Suprapubic skin (tissue), 4 donors: ENCODE measurements at regions not wholly inside any gene's neighbourhood (a gene's known extent, or its start where the extent isn't known, plus 50 kb on each side); places are given as distances from the start of the nearest gene placed in this dataset.

Experiments used
- DNase-seq, 2 donors: peaks; one replicate each; pipeline ENCODE4 v3.0.0-alpha.2; 2019; ENCODE audit warnings: low spot score in 2 of 2
- H3K27ac ChIP-seq: fragments of 200-600 bp; sonication (generic); one replicate; pipeline ENCODE4 v1.5.1; 2019
- H3K27me3 ChIP-seq: fragments of 200-600 bp; sonication (generic); one replicate; pipeline ENCODE4 v1.5.1; 2019
- H3K36me3 ChIP-seq: fragments of 200-600 bp; sonication (generic); one replicate; pipeline ENCODE4 v1.5.1; 2019
- H3K4me1 ChIP-seq: fragments of 200-600 bp; sonication (generic); one replicate; pipeline ENCODE4 v1.5.1; 2019
- H3K4me3 ChIP-seq: fragments of 200-600 bp; sonication (generic); one replicate; pipeline ENCODE4 v1.5.1; 2019; ENCODE audit warnings: mild to moderate bottlenecking
- H3K9me3 ChIP-seq: fragments of 200-600 bp; sonication (generic); one replicate; pipeline ENCODE4 v1.5.1; 2019
- CTCF ChIP-seq, 2 donors: fragments of 200-600 bp in 1 of 2; fragments of 450-650 bp in 1 of 2; sonication (generic) in 1 of 2; IDR thresholded peaks; one replicate each; pipeline ENCODE4 v1.5.1; 2016 to 2019; ENCODE audit warnings: antibody characterized with exemption in 2 of 2, mild to moderate bottlenecking in 1 of 2, moderate library complexity in 1 of 2
- EP300 ChIP-seq: sonication (generic); formaldehyde crosslinking; IDR thresholded peaks from one replicate; pipeline ENCODE4 v1.6.1; 2017; ENCODE audit warnings: antibody characterized with exemption
- POLR2A ChIP-seq, 2 donors: fragments of 450-650 bp; IDR thresholded peaks; one replicate each; pipeline ENCODE4 v1.6.1; 2017; ENCODE audit warnings: antibody characterized with exemption in 2 of 2, mild to moderate bottlenecking in 2 of 2, moderate library complexity in 2 of 2
- POLR2AphosphoS5 ChIP-seq, 3 donors: sonication (generic); formaldehyde crosslinking; IDR thresholded peaks; one replicate each; pipeline ENCODE4 v1.6.1; 2017; ENCODE audit warnings: antibody characterized with exemption in 3 of 3
- WGBS: methylation state at CpG from one replicate; pipeline ENCODE4 v1.1.5; 2018; 5-methylcytosine and 5-hydroxymethylcytosine counted together

- no peaks in the 10 kb centered on the region for H3K27me3 ChIP-seq
- 83% methylated on average over 3 of the region's 3 CpGs for WGBS
- peaks cover 7% of the 10 kb centered on the region for H3K4me1 ChIP-seq
- H3K27ac ChIP-seq: no peak overlapping the region
- no peaks in the 10 kb centered on the region for H3K9me3 ChIP-seq
- no peak overlapping the region for H3K4me3 ChIP-seq
- TF ChIP-seq CTCF (IDR thresholded peaks at IDR 0.05): no peak
- no peak for TF ChIP-seq POLR2AphosphoS5 (IDR thresholded peaks at IDR 0.05)
- no peak for TF ChIP-seq POLR2A (IDR thresholded peaks at IDR 0.05)
- TF ChIP-seq EP300: no peak
- DNase-seq: no peak
- H3K36me3 ChIP-seq: no peaks in the 10 kb centered on the region
Measured at GRCh38 chr5:14945450-14945849, 73.9 kb upstream of the ANKH start.

DNA sequence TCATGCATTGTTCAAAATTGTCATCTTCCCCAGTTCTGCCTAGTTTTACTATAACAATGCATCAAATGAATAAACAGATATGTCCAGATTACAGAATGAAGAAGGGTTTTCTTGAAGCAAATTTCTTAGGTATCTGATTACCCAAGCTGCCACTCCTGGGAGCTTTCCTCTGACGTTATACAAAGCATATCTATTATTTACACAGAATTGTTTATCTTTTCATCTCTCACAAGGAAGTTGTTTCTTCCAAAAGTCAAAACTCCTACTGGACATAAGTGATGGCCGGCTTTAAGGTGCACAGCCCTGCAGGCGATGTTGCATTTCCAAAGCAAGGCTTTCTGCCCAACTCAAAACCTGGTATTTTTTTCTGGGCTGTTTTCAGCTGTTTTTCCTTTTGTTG is 73.4 kb upstream of the ANKH start:
- H3K9me3 ChIP-seq: no peaks in the 10 kb centered on the region
- WGBS: 74% methylated on average over 3 of the region's 3 CpGs
- no peaks in the 10 kb centered on the region for H3K36me3 ChIP-seq
- no peak overlapping the region for H3K4me3 ChIP-seq
- H3K27ac ChIP-seq: no peak overlapping the region
- H3K4me1 ChIP-seq: peaks cover 7% of the 10 kb centered on the region
- DNase-seq: no peak
- no peaks in the 10 kb centered on the region for H3K27me3 ChIP-seq
- TF ChIP-seq POLR2A (IDR thresholded peaks at IDR 0.05): no peak
- TF ChIP-seq CTCF (IDR thresholded peaks at IDR 0.05): no peak
- no peak for TF ChIP-seq POLR2AphosphoS5 (IDR thresholded peaks at IDR 0.05)
- no peak for TF ChIP-seq EP300

- WGBS: 94% methylated on average over 4 of the region's 4 CpGs
- Histone ChIP-seq H3K36me3 (no peaks in the 10 kb centered on the region), H3K27me3 (no peaks in the 10 kb centered on the region), H3K9me3 (no peaks in the 10 kb centered on the region), H3K4me3 (no peak overlapping the region), H3K27ac (no peak overlapping the region), H3K4me1 (peaks cover 7% of the 10 kb centered on the region)
- DNase-seq: no peak
- no peak for TF ChIP-seq CTCF (IDR thresholded peaks at IDR 0.05)
Measured at GRCh38 chr5:14944350-14944739, 72.8 kb upstream of the ANKH start.

DNA sequence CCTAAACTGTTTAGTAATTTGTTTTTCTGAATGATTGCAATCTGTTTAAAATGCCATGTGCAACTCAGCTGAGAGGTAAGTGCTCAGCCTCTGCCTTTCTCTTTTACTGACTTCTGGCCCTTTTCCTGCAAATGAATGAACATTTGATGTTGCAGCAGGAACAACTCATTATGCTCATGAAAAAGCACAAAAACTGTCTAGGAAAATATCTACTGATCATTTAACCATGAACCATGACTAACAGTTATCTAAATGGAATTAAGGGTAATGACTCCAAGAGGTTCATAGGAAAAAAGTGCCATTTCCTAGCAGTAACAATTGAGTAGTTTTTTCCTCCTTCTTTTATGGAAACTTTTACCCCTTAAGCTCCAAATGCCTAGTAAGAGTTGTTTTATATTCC is 70.6 kb upstream of the ANKH start:
- no peaks in the 10 kb centered on the region for H3K36me3 ChIP-seq
- no peaks in the 10 kb centered on the region for H3K27me3 ChIP-seq
- H3K4me3 ChIP-seq: no peak overlapping the region
- H3K27ac ChIP-seq: no peak overlapping the region
- peaks cover 6% of the 10 kb centered on the region for H3K4me1 ChIP-seq
- H3K9me3 ChIP-seq: no peaks in the 10 kb centered on the region
- no peak for DNase-seq
- TF ChIP-seq POLR2A (IDR thresholded peaks at IDR 0.05) (no peak), POLR2AphosphoS5 (IDR thresholded peaks at IDR 0.05) (no peak)

GRCh38 chr5:14937254-14937653 is 65.7 kb upstream of the ANKH start:
- Histone ChIP-seq H3K9me3 (no peaks in the 10 kb centered on the region), H3K27me3 (no peaks in the 10 kb centered on the region), H3K27ac (no peak overlapping the region), H3K36me3 (no peaks in the 10 kb centered on the region), H3K4me1 (no peaks in the 10 kb centered on the region), H3K4me3 (no peak overlapping the region)
- 55% methylated on average over 5 of the region's 5 CpGs for WGBS
- DNase-seq: no peak
- no peak for TF ChIP-seq EP300
- TF ChIP-seq POLR2A (IDR thresholded peaks at IDR 0.05): no peak
- TF ChIP-seq CTCF (IDR thresholded peaks at IDR 0.05): no peak
- TF ChIP-seq POLR2AphosphoS5 (IDR thresholded peaks at IDR 0.05): no peak

DNA sequence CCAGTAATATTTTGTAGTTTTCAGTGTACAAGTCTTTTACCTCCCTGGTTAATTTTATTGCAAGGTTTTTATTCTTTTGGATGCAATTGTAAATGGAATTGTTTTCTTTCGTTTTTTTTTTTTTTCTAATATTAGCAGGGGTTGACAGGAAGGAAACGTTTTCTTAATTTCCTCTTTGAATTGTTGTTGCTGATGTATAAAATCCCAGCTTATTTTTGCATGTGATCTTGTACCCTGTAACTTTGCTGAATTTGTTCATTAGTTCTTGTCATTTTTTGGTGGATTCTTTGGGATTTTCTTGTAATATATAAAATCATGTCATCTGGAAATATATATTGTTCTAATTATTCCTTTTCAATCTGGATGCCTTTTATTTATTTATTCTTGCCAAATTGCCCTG is 65.0 kb upstream of the ANKH start:
- Histone ChIP-seq H3K4me3 (no peak overlapping the region), H3K4me1 (no peaks in the 10 kb centered on the region), H3K27ac (no peak overlapping the region), H3K27me3 (no peaks in the 10 kb centered on the region), H3K9me3 (no peaks in the 10 kb centered on the region), H3K36me3 (no peaks in the 10 kb centered on the region)
- WGBS: 42% methylated on average over 2 of the region's 2 CpGs
- no peak for DNase-seq
- no peak for TF ChIP-seq EP300
- no peak for TF ChIP-seq POLR2A (IDR thresholded peaks at IDR 0.05)
- no peak for TF ChIP-seq POLR2AphosphoS5 (IDR thresholded peaks at IDR 0.05)
- no peak for TF ChIP-seq CTCF (IDR thresholded peaks at IDR 0.05)
